AG04449 (cell line): ENCODE measurements at regions not wholly inside any gene's neighbourhood (a gene's known extent, or its start where the extent isn't known, plus 50 kb on each side); places are given as distances from the start of the nearest gene placed in this dataset.

Experiments
- CTCF ChIA-PET: fragments of 350-600 bp; formaldehyde crosslinking; extraction: SDS; loops from one replicate; lab custom pipeline; 2021; ENCODE audit warnings: antibody characterized with exemption; lab: Yijun Ruan, JAX
- POLR2A ChIA-PET: fragments of 400-600, 350-600 bp; formaldehyde crosslinking; extraction: SDS; loops from one replicate; lab custom pipeline; 2020; ENCODE audit warnings: antibody characterized with exemption, inconsistent platforms; lab: Yijun Ruan, JAX
- DNase-seq: peaks from one replicate; pipeline ENCODE4 v3.0.0-alpha.2; 2010; ENCODE audit warnings: low read depth, low spot score
- H3K4me3 ChIP-seq: 2 replicates; pipeline ENCODE4 v1.5.1; 2011; ENCODE audit warnings: low read depth, mild to moderate bottlenecking, control low read depth, low read length
- TF ChIP-seq, protein P1 (sequence below): IDR thresholded peaks from one replicate; pipeline ENCODE4 v1.5.1; 2011; ENCODE audit warnings: mild to moderate bottlenecking, moderate library complexity, low read length, control low read depth, inconsistent platforms; ENCODE audit not compliant: insufficient read depth; ENCODE audit errors: missing control alignments

DNA sequence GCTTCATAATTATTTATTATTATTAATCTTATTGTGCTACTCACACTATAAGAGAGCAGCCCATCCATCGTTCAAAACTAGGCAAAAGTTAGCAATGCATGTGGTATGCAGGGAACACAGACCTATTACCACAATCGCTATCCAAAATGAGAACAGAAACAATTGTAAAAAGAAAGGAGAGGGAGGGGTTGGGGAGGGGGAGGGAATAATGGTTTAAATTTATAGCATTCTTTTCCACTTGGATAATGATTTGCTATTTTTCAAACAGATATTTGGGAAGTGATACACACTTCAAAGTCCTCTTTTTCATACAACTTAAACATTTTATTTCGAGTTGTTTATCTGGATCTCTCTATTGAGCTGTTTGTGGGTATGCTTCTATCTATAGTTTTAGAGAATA, 248.6 kb upstream of the SOX5 start:
- ChIA-PET POLR2A (no interaction called here), CTCF (no interaction called here)
- TF ChIP-seq, protein P1, sequence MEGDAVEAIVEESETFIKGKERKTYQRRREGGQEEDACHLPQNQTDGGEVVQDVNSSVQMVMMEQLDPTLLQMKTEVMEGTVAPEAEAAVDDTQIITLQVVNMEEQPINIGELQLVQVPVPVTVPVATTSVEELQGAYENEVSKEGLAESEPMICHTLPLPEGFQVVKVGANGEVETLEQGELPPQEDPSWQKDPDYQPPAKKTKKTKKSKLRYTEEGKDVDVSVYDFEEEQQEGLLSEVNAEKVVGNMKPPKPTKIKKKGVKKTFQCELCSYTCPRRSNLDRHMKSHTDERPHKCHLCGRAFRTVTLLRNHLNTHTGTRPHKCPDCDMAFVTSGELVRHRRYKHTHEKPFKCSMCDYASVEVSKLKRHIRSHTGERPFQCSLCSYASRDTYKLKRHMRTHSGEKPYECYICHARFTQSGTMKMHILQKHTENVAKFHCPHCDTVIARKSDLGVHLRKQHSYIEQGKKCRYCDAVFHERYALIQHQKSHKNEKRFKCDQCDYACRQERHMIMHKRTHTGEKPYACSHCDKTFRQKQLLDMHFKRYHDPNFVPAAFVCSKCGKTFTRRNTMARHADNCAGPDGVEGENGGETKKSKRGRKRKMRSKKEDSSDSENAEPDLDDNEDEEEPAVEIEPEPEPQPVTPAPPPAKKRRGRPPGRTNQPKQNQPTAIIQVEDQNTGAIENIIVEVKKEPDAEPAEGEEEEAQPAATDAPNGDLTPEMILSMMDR: no peak
- no peak overlapping the region for H3K4me3 ChIP-seq
- DNase-seq: no peak

DNA sequence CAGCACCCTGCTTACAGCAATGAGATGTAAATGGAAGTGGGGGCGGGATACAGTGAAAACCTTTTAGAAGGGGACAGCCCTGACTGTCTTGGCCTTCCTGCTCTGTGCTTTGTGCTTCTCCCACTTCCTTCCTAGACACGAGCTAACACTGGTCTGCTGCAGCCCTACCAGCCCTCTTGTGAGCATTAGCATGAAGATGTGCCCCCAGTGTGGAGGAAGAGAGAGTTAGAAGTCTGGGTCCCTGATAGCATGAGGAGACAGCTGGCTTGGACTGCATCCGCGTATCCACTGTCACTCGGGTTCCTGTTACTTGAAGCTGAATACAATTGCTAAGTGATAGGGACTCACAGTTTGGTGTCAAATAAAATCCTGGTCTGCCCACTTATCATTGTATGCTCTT, 248.1 kb upstream of the SOX5 start:
- no peak for DNase-seq
- CTCF ChIA-PET: no interaction called here
- POLR2A ChIA-PET: no interaction called here
- H3K4me3 ChIP-seq: no peak overlapping the region
- TF ChIP-seq, protein P1: no peak

DNA sequence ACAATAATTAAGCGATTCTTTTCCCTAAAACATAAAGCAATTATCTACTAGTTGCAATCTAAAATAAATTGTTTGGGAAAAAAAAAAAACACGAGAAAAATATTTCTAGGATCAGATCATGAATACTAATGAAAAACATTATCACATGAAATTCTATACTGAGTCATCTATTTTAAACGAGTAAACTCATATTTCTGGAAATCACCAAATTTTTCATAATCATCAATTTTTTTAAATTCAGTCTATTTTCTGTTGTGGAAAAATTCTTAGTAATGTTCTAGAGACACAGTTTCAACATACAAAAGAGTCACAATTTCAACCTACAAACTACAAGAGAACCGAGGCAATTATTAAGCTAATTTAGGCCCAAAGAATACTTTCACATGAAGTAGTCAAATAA, 245.6 kb upstream of the SOX5 start:
- ChIA-PET POLR2A (no interaction called here), CTCF (no interaction called here)
- DNase-seq: no peak
- no peak overlapping the region for H3K4me3 ChIP-seq
- TF ChIP-seq, protein P1: no peak

DNA sequence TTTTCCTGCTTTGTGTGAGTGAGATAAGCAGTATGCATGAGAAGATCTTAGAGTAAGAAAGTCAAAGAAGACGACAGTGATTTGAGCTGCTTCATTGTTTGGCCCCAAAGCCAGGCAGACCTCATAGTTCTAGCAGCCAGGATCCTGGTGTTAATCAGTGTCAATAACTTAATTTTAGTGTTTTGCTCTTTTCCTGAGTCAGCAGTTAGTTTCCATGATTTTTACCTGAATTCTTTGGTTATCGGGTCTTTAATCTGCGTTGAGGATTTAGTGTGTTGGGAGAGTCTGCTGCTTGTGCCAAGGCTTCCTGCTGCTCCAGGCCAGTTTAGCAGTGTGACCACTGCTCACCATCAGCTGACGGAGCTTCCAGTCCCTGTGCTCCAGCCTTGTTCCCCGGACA, 241.6 kb upstream of the SOX5 start:
- DNase-seq: no peak
- no peak overlapping the region for H3K4me3 ChIP-seq
- TF ChIP-seq, protein P1: no peak
- ChIA-PET POLR2A (interaction anchor here (0.7 kb wide), 1 partner anchor 18 kb away, joined by 4 read pairs; no protein-coding TSS in a partner anchor), CTCF (no interaction called here)

DNA sequence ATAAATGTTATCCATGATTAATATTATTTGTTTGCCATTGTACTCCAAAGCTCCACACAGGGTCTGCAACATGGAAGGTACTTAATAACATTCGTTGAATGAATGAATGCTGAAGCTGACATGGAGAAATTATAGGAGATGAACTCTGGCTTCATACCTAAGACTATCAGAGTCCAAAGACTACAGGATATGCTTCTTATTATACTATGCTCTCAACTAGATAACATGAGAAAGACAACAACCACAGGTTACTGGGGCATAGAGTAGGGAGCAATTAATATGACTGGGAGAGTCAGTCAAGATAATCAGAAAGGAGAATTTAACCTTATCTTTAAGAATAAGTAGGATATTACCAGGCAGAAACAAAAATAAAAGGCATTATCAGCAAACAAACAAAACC, 236.3 kb upstream of the SOX5 start:
- TF ChIP-seq, protein P1: no peak
- H3K4me3 ChIP-seq: no peak overlapping the region
- ChIA-PET CTCF (no interaction called here), POLR2A (no interaction called here)
- DNase-seq: no peak

DNA sequence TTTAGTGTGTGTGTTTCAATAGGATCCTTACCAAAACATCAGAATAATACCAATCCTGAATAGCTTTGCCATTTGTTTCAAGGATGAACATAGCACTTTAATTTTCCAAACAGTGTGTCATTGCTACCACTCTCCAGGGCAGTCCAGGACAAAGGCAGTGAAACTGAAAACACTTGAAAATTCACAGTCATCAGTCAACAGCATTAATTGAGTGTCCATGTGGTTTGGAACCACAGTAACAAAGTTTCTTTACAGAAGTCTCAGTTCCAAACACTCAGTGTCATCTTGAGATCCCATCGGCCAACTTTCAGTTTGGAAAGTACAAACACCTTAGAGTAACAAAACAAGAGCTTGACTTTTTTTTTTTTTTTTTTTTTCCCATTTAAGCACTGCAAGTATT, 228.4 kb upstream of the SOX5 start:
- ChIA-PET CTCF (no interaction called here), POLR2A (no interaction called here)
- TF ChIP-seq, protein P1: no peak
- no peak overlapping the region for H3K4me3 ChIP-seq
- no peak for DNase-seq
